ENCODE measurements at regions not wholly inside any gene's neighbourhood (a gene's known extent, or its start where the extent isn't known, plus 50 kb on each side); places are given as distances from the start of the nearest gene placed in this dataset.
A peak's percentile ranks its signal among the peaks of the same experiment; 100 is the strongest.

DNA sequence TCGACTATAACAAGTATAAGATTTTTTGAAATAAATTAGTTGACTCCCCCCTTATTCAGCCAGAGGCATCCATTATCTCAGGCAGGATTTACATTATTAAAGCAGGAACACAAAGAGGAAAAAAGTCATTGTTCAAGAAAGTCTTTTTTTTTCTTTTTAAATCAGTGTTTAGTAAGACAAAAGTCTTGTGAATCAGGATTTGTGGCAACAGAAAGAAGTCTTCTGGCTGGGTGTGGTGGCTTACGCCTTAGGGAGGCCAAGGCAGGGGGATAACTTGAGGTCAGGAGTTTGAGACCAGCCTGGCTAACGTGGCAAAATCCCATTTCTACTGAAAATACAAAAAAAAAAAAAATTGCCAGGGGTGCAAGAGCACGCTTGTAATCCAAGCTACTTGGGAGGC is 505.5 kb downstream of the LMO4 start:
- no peak for DNase-seq

DNA sequence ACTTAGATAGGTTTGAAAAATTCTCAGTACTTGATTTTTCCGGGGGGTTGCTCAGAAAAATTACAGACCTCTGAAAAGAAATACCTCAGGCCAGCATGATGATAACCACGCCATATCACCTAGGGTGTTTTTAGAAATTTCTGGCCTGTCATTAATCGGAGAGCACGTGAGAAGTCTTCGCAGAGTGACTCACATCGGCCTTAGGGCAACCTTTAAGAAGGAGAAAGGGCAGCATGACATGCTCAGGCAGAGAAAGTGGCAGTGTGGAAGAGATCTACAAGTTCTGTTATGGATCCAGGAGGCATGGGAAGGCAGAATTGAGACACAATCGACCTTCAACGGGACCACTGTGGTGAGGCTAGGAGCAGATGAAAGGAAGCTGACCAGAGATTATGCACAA is 506.3 kb downstream of the LMO4 start:
- DNase-seq = no peak

DNA sequence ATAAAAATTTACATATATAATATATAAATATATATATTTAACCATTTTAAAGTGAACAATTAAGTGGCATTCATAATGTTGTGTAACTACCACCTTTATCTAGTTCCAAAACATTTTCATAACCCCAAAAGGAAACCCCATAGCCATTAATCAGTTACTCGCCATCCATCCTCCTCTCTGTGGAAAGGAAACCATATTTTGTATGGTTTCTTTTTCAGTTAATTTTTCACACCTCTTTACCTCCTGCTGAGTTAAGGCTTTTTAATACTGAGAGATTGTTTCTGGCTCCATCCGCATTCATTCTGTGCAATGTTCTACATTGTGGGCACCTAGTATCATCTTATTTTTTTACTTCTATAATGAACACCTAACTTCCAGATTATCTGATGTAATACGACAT is 512.1 kb downstream of the LMO4 start:
- no peak for DNase-seq

DNA sequence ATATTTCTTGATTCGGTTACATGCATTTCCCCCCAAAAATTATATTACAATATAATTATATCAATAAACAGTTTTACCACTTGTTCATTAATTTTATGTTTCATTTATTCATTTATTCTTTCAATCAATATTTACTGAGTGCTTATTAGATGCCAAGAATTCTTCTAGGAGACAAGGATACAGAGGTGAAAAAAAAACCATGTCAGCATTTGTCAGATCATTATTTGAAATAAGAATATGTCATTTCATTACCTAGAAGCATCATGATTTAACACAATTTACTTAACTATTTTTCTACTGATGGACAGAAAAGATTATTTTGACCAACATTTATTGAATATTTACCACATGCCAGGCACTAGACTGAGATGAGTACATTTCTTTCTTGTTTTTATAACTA is 512.7 kb downstream of the LMO4 start:
- DNase-seq = no peak

DNA sequence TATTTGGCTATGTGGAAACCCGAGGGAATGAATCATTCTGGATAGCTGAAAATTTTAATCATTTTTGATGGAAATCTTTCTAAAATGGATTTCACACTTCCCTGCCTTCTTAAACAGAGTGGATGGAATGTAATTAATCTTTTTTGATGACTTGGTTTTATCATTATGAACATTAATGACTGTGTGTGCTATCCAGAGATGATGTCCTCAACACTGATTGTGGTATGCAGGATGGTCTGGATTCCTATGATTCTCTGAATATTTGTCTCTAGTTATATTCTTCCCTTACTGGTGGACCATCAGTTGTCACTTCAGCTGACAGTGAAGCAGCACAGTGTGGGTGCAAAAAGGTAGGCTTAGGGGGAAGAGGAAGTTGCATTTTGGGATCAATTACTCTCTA is 513.5 kb downstream of the LMO4 start:
- DNase-seq = no peak

DNA sequence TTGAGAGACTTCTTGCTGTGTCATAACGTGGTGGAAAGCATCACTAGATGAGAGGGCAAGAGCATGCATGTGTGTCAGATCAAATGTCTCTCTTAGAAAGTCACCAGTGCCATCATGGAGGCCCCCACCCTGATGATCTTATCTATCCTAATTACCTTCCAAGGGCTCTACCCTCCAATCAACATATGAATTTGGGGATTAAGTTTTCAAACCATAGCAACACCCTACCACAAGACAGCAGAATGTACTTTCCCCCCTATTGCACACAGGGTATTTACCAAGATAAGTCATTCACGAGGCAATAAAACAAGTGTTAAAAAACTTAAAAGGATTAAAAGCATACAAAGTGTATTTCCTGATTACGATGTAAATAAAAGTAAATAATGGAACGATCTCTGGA is 515.6 kb downstream of the LMO4 start:
- DNase-seq = no peak

DNA sequence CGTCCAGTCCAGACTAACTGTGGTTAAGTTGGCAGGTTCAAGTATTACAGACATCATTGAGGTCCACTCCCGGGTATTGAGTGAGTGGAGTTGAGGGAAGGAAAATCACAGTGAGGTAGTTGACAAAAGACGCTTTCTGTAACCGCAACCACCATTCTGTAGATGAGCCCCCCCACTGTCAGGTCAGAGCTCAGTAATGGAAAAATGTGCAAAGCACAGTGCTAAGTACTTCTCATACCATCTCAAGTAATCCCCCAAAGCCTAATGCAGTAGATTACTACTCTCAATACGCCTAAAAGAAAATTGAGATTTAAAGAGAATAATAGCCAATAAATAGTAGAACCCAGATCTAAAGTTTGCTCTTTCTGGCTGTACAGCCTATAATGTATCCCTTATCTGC is 522.8 kb downstream of the LMO4 start:
- DNase-seq = no peak

DNA sequence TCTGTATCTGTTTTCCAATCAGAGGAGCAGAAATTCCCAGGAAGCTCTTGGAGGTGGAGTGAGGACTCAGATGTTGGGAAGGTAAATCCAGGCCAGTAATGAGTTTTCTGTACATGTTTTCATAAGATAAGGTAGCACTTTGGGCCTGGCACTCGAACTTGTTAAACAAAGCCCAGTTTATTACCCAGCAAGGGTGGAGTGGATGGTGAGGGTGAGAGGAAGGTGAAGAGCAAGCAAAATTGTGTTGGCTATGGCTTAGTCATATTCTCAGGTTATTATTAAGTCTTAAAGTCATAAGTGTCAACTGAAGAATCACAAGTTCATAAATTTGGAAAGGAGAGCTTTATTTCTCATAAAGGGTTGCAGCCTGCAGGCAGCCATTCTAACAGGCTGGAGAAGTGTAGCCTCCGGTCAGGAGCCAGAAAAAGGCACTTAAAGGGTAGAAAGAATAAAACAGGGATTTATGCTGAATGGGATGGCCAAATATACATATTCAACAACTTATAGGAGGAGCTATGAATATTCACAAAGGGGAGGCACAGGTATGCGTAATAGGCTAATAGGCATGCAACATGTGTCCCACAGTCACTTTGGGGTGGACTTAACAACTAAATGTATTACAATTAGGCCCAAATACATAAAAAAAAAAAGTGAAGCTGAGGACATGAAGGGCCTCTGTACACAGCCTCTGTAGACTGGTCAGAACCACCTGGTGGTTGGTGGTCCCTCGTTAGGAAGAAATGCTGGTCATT is 523.9 kb downstream of the LMO4 start:
- peak; percentile 4 for DNase-seq

DNA sequence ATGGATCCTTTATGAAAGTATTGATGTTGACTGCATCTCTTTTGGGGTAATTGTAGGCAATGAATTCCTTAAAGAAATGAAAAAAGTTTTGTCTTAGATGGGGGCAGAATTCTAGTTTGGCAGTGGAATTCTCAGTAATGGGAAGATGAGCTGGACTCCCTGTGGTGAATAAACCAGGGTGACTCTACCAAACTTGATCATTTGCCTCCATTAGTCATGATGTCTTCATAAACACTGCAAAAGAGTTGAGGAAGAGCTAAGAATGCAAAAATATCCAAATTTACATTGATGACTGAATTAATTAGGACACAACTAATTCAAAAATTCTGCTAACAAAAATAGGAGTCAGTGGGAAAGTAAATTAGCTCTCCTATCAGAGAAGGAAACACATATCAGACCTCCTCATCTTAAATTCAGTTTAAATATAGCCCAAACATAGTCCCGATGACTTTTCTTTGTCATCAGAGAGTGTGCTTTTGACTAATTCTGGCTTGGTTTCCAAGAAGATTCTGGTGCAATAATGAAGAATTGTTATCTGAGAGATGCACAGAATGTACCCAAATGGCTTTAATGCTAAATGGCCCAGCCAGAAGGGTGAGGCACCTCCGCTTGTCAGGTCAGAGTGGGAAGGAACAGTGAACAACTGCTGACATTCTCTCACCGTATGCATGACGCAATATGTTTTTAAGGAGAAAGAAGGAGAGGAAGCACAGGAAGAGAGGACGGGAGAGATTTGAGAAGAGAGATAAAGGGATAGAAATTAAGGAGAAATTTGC is 525.1 kb downstream of the LMO4 start:
- DNase-seq = no peak

DNA sequence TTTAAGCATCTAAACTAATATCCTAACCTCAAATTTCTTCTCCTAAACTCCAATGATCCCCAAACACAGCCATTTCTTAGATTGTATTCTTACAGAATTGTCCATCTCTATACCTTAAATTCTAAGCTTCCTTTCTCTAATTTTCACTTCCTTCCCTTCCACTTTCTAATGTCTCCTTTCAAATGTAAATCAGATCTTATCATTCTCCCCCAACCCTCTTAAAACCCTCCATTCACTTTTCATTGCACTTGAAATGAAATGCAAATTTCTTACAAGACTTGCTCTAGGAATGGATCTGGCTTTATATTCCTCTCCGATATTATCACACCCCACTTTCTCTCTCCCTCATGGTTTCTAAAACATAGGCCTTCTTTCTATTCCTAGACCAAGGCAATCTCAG is 534.6 kb downstream of the LMO4 start:
- DNase-seq = no peak

DNA sequence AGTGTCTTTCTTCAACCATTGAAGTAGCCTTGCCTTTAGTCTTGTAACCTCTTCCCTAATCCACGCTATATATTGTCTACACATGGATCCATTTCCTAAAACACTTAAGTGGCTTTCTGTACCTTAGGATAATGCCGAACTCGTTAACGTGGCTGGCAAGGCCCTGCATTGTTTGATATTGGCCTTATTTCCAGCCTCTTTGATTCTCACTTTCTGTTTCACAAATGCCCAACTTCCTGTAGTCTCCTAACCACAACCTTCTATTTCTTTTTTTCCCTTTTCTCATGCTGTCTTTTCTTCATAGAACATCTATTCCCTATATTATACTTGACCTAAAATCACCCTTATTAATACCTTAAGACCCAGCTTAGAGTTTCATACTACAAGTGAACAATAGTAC is 536.0 kb downstream of the LMO4 start:
- no peak for DNase-seq

DNA sequence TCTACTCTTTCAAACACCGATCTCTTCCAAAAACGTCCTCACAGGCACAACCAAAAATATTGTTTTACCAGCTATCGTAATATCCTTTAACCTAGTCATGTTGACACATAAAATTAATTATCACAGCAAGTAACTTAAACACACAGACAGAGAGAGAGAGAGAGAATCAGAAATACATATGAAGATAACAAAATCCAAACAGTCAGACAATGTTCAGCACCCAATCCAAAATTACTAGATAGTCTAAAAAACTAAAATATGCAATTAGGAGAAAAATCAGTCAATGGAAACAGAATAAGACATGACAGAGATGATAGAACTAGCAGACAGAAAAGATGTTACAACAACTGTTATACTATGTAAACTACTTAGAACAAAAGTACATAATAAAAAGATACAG is 537.7 kb downstream of the LMO4 start:
- no peak for DNase-seq

DNA sequence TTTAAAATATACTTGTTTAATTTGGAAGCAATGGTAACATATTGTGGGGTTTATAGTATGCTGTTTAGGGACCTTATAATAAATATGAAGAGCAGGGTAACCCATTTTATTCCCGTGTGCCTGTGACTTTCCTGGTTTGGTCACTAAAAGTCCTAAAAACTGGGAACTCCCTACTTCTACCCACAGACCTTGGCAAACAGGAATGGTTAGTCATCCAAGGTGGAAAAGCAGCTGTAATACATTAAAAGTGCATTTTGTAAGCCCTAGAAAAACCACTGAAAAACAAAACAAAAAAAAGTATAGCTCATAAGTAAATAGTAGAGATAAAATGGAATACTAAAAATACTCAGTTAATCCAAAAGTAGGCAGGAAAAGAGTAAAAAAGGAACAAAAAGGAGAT is 538.9 kb downstream of the LMO4 start:
- DNase-seq = no peak

DNA sequence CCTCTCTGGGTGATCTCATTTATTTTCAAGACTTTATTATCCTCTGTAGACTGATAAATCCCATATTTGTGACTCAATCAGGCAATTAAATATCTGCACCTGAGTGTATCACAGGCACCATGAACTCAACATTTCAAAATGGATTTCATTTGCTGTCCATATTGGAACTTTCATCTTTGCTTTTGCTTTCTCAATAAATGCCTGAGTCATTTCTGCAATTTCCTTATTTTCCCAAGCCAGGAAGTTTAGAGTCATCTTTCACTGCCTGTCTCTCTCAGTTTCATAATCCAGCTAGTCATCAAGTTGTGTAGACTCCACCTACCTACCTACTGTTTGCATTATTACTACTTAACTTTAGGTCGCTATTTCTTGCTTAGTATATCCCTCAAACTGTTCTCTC is 540.9 kb downstream of the LMO4 start:
- no peak for DNase-seq

DNA sequence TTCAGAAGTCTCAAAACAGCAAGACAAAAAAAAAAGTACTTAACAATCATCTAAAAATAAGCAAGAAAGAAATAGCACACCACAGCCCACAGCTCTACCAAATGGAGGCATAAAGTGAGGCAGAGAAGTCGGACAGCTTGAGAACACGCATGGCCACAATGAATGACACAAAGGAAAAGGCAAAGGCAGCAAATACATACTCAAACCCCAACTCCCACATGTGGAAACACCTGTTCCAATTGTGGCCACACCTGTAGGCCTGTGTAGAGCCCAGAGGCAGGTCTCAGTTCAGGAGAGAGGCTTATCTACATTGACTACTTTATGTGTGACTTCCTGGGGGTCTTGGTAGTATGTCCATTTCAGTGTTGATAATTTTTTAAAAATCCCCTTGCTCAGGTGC is 543.5 kb downstream of the LMO4 start:
- no peak for DNase-seq

DNA sequence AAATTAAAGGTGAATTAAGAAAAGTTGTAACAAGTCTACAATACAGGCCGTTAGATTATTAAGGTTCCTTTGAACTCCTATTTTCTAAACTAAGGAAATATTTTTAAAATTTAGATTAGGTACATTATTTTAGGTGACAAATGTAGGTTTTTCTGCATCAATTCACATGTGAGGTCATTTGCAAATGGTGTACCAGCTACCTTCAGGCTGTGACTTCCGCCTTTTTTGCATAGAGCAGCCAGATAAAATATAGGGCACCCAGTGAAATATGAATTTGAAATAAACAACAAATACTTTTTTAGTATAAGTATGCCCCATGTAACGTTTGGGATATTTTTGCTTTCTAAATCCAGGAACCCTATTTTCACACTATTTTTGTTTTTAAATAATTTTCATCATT is 544.0 kb downstream of the LMO4 start:
- DNase-seq = no peak

DNA sequence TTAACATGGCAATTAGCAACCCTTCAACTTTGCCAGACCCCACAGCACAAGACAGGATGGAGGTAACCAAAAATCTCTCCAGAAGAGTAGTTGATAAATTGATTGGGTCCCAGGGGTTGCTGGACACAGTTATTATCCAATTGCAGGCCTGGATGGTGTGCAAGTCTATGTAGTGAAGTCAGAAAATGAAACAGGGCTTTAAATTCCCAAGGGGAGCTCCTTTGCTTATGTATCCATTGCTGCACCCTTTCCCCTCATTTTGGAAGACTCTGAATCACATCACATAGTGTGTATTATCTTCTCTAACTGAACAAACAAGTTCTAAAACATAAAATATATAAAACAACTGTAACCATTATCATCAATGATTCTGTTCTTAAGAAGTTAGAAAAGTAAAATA is 550.2 kb downstream of the LMO4 start:
- DNase-seq = no peak

DNA sequence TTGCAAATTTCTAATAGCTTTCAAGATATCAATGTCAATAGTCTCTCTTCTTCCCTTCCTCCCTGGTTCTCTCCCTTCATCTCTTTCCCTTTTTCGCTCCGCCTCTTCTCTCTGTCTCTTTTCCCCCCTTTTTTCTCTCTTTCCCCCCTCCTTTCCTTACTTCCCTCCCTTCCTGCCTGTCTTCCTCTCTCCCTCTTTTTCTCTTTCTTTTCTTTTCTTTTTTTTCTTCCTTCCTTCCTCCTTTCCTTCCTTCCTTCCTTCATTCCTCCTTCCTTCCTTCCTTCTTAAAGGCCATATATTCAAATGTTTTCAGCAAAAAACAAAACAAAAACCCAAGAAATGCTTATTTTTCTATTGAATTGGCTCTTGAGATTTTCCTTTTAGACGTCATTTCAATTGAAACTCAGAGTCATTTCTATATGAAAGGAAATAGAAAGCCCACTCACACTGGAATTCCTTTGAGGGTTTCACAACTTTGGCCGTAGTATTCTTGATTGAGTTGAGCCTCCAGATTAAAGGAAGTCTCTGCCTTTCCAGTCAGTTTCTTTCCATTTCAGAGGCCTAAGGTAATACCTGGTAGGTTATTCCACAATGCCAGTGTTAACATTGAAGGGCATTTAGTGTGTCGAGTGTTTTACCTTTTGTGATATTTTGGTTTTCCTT is 551.5 kb downstream of the LMO4 start:
- DNase-seq = no peak

DNA sequence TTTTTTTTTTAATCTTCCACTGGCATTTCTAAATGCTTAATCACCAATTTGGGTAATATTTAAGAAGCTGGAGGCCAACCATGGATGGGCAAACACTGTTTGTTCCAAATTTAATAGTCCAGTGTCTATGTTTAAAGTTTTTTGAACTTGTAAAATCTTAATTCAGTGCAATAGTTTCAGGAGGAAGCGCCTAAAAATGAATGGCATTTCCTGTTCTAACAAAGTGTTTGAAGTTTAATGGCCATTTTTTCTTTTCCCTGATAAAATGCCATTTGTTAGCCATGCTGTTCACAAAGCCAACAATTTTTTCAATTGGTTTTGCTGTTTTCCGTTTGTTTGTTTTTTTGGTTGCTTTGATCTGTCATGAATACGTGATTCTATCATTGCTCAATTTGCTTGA is 552.1 kb downstream of the LMO4 start:
- DNase-seq = no peak

DNA sequence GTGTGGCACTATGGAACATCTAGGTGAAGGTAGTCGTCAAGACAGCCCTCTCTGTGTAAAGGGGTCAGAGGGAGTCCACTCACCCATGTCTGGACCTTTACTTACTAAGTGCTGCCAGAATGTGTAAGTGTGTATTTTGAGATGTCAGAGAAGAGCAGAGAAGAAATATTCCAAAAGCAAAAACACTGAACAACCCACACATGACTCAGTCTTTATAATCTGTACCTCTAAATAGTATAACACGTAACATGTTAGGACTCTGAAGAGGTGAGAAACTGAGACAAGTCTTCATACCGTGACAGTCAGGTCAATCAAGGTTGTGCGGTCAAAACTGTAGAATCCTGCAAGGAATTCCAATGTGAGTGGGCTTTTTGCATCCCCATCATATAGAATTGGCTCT is 555.2 kb downstream of the LMO4 start:
- DNase-seq = no peak

DNA sequence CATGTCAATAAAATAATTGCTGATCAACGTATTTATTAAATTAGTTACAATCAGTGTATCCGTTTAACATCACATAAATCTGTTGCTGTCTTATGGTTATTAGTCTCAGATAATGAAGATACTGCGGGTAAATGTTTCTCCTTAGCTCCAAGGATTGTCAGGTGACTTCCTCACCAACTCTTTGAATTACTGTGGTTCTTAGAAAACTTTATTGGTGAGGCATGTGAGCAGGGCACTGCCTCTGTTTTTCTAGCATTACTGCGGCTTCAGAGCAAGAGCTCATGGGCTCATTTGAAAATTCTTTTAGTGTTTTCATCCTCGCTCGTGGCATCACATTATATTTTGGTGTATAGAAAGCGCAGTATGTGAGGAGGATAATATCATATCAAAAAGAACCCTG is 555.9 kb downstream of the LMO4 start:
- DNase-seq = no peak

DNA sequence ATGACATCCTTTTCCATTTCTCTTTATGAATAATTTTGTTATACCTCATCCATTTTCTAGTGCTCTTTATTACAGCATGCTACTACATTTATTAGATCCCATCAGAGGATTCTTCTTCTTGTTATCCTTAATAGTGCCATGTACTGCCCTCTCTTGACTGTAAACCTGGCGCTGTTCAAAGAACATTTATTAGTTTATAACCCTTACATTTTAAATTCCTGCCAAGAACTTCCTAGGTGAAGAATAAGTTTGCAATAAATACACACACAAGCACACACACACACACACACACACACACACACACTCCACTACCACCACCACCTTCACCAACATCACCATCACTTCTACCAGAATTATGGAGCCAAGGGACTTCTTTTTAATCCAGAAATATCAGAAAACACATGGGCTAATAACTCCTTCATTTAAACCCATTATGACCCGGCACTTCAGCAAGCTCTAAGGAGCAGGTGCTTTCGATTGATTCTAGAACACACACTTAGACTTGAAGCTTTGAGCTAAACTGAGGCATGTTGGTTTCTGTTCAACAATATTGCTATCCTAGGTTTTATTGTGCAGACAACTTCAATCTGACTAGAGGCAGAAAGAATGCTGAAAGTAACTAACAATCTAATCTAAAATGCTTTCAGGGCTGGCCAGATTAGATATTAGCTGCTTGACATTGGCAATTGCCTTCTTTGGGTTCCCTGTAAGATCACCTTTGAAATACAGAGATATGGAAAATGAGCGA is 556.8 kb downstream of the LMO4 start:
- no peak for DNase-seq

DNA sequence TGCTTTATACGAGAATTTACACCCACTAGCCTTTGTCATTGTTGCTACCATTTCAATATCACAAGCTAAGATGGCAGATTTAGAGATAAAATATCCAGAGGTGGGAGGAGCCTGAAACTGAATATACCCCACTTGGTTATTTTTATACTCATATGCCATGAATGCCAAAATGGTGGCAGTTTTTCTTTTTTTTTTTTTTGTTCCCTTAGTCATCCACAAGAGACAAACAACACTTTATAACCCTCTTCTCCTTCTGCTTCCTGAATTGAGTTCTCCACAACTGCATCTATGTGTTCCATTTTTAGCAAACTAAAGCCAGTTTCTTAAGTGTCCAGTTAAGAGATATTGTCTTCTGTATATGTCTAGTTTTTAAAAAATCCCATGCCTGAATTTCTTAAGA is 558.4 kb downstream of the LMO4 start:
- no peak for DNase-seq

DNA sequence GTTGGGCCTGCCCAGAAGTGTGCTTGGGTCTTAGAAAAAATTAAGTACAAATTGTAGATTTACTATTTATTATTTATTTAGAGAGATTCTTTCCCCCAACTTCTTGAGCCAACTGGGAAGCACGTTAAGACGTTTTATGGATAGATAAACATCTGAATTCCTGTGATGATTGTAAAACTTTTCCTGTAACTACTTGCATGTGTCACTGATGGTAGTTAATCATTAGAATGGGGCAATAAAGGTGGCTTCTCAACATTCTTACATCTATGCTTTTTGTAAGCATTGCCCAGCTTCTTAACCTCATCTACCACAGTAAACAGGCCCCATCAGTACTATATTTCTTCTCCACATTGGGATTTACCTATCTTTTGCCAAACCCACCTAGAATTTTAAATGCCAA is 559.8 kb downstream of the LMO4 start:
- DNase-seq = no peak
